Fibroblast of lung (primary cell): ENCODE measurements at regions not wholly inside any gene's neighbourhood (a gene's known extent, or its start where the extent isn't known, plus 50 kb on each side); places are given as distances from the start of the nearest gene placed in this dataset.

Experiments used
- DNase-seq, 2 donors: peaks; one replicate each; pipeline versions ENCODE4 v3.0.0 to v3.0.0-alpha.2; 2010; ENCODE audit warnings: low read depth in 2 of 2
- H2AFZ ChIP-seq: 2 replicates; pipeline ENCODE4 v1.5.1; 2012; ENCODE audit warnings: low read length, control low read depth, inconsistent platforms
- H3K27ac ChIP-seq: 2 replicates; pipeline ENCODE4 v1.5.1; 2011; ENCODE audit warnings: low read length, control low read depth; ENCODE audit not compliant: insufficient read depth
- H3K27me3 ChIP-seq: 2 replicates; pipeline ENCODE4 v1.5.1; 2011; ENCODE audit warnings: mild to moderate bottlenecking, low read length; ENCODE audit not compliant: control insufficient read depth, insufficient read depth
- H3K36me3 ChIP-seq: 2 replicates; pipeline ENCODE4 v1.5.1; 2011; ENCODE audit warnings: low read length; ENCODE audit not compliant: control insufficient read depth, insufficient read depth
- H3K4me1 ChIP-seq: 2 replicates; pipeline ENCODE4 v1.5.1; 2011; ENCODE audit warnings: low read length; ENCODE audit not compliant: control insufficient read depth, insufficient read depth; ENCODE audit errors: extremely low read depth
- H3K4me2 ChIP-seq: 2 replicates; pipeline ENCODE4 v1.5.1; 2011; ENCODE audit warnings: low read length, control low read depth; ENCODE audit not compliant: insufficient read depth; ENCODE audit errors: extremely low read depth
- H3K4me3 ChIP-seq, 4 experiments: fragments of 200-600 bp in 1 of 4; sonication (generic) in 1 of 4; replicated peaks in 1 of 4; 2 replicates each; pipeline ENCODE4 v1.5.1; 2011 to 2016; ENCODE audit warnings: low read length in 4 of 4, low read depth in 3 of 4, mild to moderate bottlenecking in 3 of 4, control low read depth in 2 of 4, inconsistent platforms in 1 of 4, mixed read lengths in 1 of 4; ENCODE audit not compliant: insufficient read depth in 1 of 4; ENCODE audit errors: control extremely low read depth in 1 of 4
- H3K79me2 ChIP-seq: 2 replicates; pipeline ENCODE4 v1.5.1; 2012; ENCODE audit warnings: mild to moderate bottlenecking, low read length, inconsistent platforms; ENCODE audit not compliant: control insufficient read depth, insufficient read depth
- H3K9ac ChIP-seq: 2 replicates; pipeline ENCODE4 v1.5.1; 2011; ENCODE audit warnings: mild to moderate bottlenecking, low read length, control low read depth; ENCODE audit not compliant: insufficient read depth
- H3K9me3 ChIP-seq: 2 replicates; pipeline ENCODE4 v1.5.1; 2012; ENCODE audit warnings: low read depth, low read length; ENCODE audit not compliant: control insufficient read depth, insufficient read depth
- H4K20me1 ChIP-seq: 2 replicates; pipeline ENCODE4 v1.5.1; 2011; ENCODE audit warnings: low read length; ENCODE audit not compliant: control insufficient read depth, insufficient read depth; ENCODE audit errors: extremely low read depth
- CTCF ChIP-seq, 2 donors: IDR thresholded peaks in 1 of 2; conservative IDR thresholded peaks in 1 of 2; 1 replicate in 1 of 2; 2 replicates in 1 of 2; pipeline ENCODE4 v1.5.1; 2011 to 2012; ENCODE audit warnings: low read length in 2 of 2, control low read depth in 1 of 2, inconsistent platforms in 1 of 2, low read depth in 1 of 2, mild to moderate bottlenecking in 1 of 2
- EZH2 ChIP-seq: IDR thresholded peaks from 2 replicates; pipeline ENCODE4 v1.5.1; 2012; ENCODE audit warnings: low read length, control low read depth, mild to moderate bottlenecking; ENCODE audit errors: missing control alignments

- H3K4me3 ChIP-seq, result no peak overlapping the region
- no peak for DNase-seq
- no peaks in the 10 kb centered on the region for H3K9me3 ChIP-seq
- H3K79me2 ChIP-seq, result no peaks in the 10 kb centered on the region
- no peaks in the 10 kb centered on the region for H4K20me1 ChIP-seq
- no peak for TF ChIP-seq CTCF (conservative IDR thresholded peaks at IDR 0.05 in 1 of 2, IDR thresholded peaks at IDR 0.05 in 1 of 2; ENCODE audit: low read depth in 1 of 2, low read length in 2 of 2)
- no peak for TF ChIP-seq EZH2
- H3K9ac ChIP-seq, result no peak overlapping the region
- no peak overlapping the region for H2AFZ ChIP-seq
- H3K27me3 ChIP-seq, result no peaks in the 10 kb centered on the region
- H3K4me2 ChIP-seq, result no peak overlapping the region
- no peaks in the 10 kb centered on the region for H3K36me3 ChIP-seq
- no peak overlapping the region for H3K27ac ChIP-seq
- no peaks in the 10 kb centered on the region for H3K4me1 ChIP-seq
Observed at GRCh38 chr6:114940181-114940580, 597.4 kb upstream of the HS3ST5 start.

- no peak overlapping the region for H3K9ac ChIP-seq
- H3K9me3 ChIP-seq, result no peaks in the 10 kb centered on the region
- H3K4me1 ChIP-seq, result no peaks in the 10 kb centered on the region
- no peaks in the 10 kb centered on the region for H3K79me2 ChIP-seq
- no peak overlapping the region for H3K27ac ChIP-seq
- no peak overlapping the region for H3K4me2 ChIP-seq
- H3K36me3 ChIP-seq, result no peaks in the 10 kb centered on the region
- H3K27me3 ChIP-seq, result no peaks in the 10 kb centered on the region
- H2AFZ ChIP-seq, result no peak overlapping the region
- no peak for TF ChIP-seq CTCF (conservative IDR thresholded peaks at IDR 0.05 in 1 of 2, IDR thresholded peaks at IDR 0.05 in 1 of 2; ENCODE audit: low read depth in 1 of 2, low read length in 2 of 2)
- no peak for TF ChIP-seq EZH2
- DNase-seq, result no peak
- H4K20me1 ChIP-seq, result no peaks in the 10 kb centered on the region
- no peak overlapping the region for H3K4me3 ChIP-seq
Observed at GRCh38 chr6:114939630-114940029, 596.8 kb upstream of the HS3ST5 start.

- H3K79me2 ChIP-seq, result no peaks in the 10 kb centered on the region
- no peak overlapping the region for H3K27ac ChIP-seq
- no peaks in the 10 kb centered on the region for H4K20me1 ChIP-seq
- H3K4me1 ChIP-seq, result no peaks in the 10 kb centered on the region
- TF ChIP-seq CTCF (conservative IDR thresholded peaks at IDR 0.05 in 1 of 2, IDR thresholded peaks at IDR 0.05 in 1 of 2; ENCODE audit: low read depth in 1 of 2, low read length in 2 of 2) (no peak), EZH2 (no peak)
- DNase-seq, result no peak
- no peaks in the 10 kb centered on the region for H3K27me3 ChIP-seq
- H3K4me2 ChIP-seq, result no peak overlapping the region
- H3K9ac ChIP-seq, result no peak overlapping the region
- no peak overlapping the region for H2AFZ ChIP-seq
- no peak overlapping the region for H3K4me3 ChIP-seq
- H3K36me3 ChIP-seq, result no peaks in the 10 kb centered on the region
- no peaks in the 10 kb centered on the region for H3K9me3 ChIP-seq
Observed at GRCh38 chr6:114936080-114936479, 593.3 kb upstream of the HS3ST5 start.
